ENCODE measurements at regions not wholly inside any gene's neighbourhood (a gene's known extent, or its start where the extent isn't known, plus 50 kb on each side); places are given as distances from the start of the nearest gene placed in this dataset.

- FAIRE-seq, result no peak
Observed at GRCh38 chr1:87685311-87686135, 356.8 kb downstream of the LMO4 start.

- FAIRE-seq, result no peak
Observed at GRCh38 chr1:87686136-87686495, 357.4 kb downstream of the LMO4 start.

DNA sequence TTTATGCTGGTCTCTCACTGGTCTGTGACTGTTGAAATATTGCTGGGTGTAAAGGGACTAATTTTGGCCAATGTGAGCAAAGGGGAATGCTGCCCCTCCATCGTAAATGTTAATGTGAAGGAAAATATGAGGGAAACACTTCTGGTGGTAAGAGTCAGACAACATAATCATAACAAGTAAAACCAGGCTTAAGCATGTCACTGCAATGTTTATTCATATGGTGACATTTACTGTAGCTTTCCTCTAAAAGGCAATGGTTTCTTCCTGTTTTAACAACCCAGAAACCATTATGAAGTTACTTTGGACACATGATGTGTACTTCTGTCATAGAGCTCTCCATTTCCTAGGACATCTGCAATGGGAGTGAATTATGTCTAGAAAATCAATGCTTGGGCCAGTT, 358.0 kb downstream of the LMO4 start:
- no peak for FAIRE-seq

DNA sequence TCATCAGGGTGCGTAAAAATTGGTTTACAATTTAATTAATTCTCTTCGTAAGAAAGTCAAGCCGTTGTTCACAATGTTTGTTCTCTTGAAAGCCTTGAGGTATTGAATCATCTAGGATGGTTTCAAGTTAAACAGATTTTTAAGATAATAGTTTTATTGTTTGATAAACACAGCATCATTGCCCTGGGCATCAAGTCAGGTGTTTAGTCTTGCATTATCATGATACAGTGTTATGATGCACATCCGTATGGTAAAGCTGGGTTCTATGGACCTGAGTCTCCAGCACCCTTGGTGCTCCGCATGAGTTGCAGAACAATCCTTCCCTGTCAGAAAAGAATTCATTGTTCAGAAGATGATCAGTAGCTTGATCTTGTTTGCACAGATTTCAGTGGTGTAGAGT, 359.5 kb downstream of the LMO4 start:
- no peak for FAIRE-seq

GRCh38 chr1:87689487-87689886, 360.8 kb downstream of the LMO4 start:
- no peak for FAIRE-seq

DNA sequence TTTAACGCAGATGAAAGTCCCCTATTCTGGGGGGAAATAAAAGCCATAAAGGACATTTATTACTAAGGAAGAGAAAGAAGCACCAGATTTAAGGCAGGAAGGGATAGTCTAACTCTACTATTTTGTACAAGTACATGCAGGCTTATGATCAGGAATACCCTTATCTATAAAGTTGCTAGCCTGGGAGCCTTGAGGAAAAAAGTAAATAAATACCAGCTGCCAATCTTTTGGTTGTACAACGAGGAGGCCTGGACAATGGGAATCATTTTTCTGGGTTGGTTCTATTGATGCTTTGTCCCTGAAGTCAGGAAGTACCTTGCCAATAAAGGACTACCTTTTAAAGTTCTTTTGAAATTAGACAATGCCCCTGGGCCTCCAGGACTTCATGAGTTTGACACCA, 367.8 kb downstream of the LMO4 start:
- no peak for FAIRE-seq

DNA sequence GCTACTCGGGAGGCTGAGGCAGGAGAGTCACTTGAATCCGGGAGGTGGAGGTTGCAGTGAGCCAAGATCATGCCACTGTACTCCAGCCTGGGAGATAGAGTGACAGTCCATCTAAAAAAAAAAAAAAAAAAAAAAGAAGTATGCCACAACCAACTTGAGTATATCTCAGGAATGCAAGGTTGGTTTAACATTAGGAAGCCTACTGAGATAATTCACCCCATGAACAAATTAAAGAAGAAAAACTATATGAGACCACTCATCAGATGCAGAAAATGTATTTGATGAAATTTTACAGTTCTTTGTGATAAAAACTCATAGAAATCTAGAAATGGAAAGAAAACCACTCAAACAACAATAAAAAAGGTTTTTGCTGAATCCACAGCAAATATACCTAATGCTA, 373.8 kb downstream of the LMO4 start:
- FAIRE-seq, result no peak

DNA sequence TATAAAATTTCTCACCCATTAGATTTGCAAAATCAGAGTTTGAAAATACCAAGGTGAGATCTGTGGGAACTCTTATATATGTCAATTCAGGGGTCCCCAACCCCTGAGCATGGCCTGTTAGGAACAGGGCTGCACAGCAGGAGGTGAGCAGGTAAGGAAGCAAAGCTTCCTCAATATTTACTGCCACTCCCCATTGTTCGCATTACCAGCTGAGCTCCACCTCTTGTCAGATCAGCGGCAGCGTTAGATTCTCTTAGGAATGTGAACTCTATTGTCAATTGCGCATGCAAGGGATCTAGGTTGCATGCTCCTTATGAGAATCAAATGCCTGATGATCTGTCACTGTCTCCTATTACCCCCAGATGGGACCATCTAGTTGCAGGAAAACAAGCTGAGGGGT, 376.6 kb downstream of the LMO4 start:
- FAIRE-seq, result no peak

- no peak for FAIRE-seq
Observed at GRCh38 chr1:87706203-87706602, 377.5 kb downstream of the LMO4 start.

GRCh38 chr1:87706779-87707228, 378.1 kb downstream of the LMO4 start:
- FAIRE-seq, result peak; percentile 83

GRCh38 chr1:87707411-87707810, 378.7 kb downstream of the LMO4 start:
- no peak for FAIRE-seq

GRCh38 chr1:87712261-87713010, 383.8 kb downstream of the LMO4 start:
- no peak for FAIRE-seq

GRCh38 chr1:87714278-87714677, 385.6 kb downstream of the LMO4 start:
- FAIRE-seq, result no peak

DNA sequence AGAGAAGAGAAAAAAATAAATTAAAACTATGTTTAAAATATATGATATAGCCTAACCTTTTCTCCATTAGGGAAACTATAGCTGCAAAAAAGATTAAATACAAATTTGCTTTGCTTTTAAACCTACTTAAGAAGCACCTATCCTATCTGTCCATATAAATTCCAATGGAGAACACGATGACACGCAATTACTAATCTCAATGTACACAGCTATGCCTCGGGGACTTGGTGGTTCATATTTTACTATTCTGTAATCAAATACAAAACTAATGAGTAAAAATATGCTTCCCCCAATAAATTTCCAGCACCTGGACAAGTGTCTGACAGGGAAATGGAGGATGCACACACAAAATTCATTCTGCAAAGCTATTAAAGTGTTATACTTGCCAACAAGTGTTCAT, 386.4 kb downstream of the LMO4 start:
- no peak for FAIRE-seq

DNA sequence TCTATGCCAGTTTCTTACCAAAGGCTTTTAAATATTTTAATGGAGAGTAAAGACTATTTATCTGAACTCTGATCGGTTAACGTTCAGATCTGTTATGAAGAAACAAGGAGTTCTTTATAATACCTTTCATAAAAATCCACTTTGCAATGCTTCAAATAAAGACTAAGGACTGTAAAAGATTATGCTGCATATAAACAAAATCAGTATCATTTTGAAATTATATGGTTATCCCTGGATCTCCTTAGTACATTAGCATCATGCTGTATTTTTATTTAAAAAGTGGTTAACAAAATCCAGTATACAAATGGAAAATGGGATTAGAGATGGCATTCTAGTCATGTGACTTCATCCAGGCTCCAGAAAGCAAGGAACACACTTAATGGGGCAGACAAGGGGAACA, 386.8 kb downstream of the LMO4 start:
- FAIRE-seq, result no peak

DNA sequence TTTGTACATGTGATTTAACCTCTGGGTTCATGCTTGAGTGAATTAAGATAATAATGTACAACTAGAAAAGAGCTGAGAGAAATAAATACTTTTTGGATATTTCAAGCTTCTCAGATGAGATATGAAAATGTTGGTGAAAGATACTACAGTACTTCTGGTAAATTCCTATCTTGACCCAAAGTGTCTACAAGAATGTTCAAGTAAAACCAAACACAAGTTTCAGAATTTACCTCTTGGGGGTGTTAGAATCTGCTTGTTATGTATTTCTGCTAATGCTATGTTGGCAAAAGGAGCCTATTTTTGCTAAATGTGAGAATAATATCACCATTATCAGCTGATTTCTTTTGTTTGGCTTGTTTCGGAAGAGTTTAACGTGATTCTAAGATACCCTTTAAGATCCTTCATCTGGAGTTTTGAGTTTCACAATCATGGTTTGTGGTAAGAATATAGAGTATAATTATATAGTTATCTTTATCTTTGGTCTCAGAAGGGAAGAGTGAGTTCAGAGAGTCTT, 388.5 kb downstream of the LMO4 start:
- FAIRE-seq, result no peak

DNA sequence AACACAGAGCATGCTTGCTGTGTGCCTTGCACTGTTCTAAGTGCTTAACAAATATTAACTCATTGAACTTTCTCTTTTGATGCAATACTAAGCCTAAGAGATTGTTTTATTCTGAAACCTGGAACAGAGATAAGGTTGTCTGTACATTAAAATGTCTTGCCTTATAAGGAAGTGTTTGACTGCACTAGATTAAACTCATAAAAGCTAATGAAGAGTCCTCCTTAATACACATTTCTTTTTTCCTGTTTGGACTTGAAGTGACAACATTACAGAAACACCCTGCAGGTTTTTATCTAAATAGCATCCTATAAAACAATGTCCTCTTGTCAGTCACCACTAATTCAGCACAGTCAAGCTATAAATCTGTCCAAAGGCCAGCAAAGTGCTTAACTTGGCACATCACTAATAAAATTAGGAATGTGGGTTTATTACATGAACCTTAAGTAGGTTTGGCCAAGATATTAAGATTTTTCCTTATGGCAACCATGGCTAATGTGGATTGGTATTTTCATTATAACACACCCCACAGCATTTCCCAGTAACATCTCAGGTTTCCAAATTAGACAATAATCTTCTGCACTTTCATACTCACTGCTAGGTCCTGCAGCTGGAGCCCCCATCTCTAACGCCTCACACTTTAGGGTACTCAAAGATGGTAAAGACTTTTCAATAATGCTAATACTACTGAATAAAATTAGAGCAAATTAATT, 389.7 kb downstream of the LMO4 start:
- no peak for FAIRE-seq

- no peak for FAIRE-seq
Observed at GRCh38 chr1:87719658-87720057, 391.0 kb downstream of the LMO4 start.

DNA sequence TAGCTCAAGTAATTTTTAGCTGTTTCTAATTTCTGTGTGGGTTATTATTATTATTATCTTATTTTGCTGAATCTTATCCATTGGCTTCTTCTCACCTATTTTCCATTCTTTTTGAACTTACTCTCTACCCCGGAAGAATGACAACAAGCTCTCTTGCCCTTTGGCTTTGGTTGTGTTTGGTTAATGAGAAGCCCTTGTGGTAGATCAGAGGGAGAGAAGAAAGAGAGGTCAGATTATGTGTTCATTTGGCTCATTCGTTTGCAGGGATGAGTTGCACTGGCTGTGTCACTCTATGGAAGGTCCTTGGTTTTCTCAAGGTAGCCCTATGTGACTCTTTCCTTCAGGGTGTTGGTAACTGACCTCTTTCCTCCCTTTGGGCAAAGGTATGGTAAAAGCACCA, 391.9 kb downstream of the LMO4 start:
- FAIRE-seq, result no peak

DNA sequence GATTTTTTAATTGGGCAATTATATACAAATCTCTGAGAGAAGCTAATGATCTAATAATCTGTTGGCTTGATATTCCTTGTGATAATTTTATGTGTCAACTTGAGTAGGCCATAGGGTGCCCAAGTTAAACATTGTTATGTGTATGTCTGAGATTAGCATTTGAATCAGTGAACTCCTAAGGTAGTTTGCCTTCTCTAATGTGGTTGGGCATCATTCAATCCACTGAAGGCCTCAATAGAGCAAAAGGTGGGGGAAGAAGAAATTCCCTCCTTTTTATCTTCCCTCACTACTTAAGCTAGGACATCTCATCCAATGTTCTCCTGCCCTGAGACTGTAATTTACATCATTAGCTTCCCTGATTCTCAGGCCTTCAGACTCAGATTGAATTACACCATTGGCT, 394.5 kb downstream of the LMO4 start:
- no peak for FAIRE-seq

GRCh38 chr1:87728169-87728568, 399.5 kb downstream of the LMO4 start:
- FAIRE-seq, result no peak

DNA sequence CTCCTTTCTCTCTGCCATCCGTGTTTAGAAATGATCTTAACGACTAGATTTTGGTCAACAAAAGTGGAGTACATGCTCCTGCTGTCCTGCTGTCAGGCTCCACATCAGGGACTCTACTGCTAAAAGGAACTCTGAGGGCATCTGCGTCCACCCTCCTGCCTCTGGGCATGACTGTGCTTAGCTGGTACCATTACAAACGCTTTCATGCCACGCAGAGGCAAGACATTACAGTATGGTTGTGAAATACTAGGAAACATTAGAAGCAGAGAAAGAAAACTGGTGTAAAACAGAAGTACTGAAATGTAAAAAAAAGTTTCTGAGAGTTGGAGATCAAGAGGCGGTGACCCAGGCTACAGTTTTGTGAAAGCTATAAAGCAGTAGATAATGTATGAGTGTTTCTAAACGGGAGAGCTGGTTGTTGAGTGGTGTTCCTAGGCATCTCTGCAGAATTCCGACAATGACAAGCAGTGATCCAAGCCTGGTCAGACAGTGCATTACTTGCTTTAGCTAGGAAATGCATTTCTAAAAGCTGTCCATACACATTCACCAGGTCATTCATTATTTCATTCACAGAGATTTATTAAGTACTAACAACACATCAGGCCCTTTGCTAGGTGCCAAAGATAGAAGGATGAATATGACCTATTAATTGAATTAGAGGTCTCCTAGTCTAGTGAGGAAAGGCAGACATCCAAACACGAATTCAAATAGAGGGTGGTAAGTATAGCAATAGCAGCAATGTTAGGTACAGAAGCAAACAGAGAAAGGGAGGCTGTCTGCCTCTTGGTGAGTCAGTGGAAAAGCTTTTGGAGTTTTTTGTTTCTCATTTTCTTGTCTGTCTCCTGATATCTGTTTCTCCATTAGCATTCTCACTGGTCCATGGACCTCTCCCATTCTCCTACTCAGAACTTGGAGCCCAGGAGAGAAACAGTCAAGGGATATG, 401.9 kb downstream of the LMO4 start:
- FAIRE-seq, result no peak

All from TTC549 (cell line).